Spinal cord (tissue), 9 donors: ENCODE measurements at regions not wholly inside any gene's neighbourhood (a gene's known extent, or its start where the extent isn't known, plus 50 kb on each side); places are given as distances from the start of the nearest gene placed in this dataset.

Experiments
- DNase-seq, 6 donors: peaks; one replicate each; pipeline versions ENCODE4 v3.0.0 to v3.0.0-alpha.2; 2013 to 2015; ENCODE audit warnings: low spot score in 6 of 6, low read depth in 4 of 6
- H3K27ac ChIP-seq: one replicate; pipeline ENCODE4 v1.5.1; 2013; ENCODE audit warnings: low read depth, low read length, control low read depth
- H3K27me3 ChIP-seq: one replicate; pipeline ENCODE4 v1.6.1; 2013; ENCODE audit warnings: low read length; ENCODE audit not compliant: control insufficient read depth, insufficient read depth
- H3K36me3 ChIP-seq: one replicate; pipeline ENCODE4 v1.6.1; 2013; ENCODE audit warnings: low read length; ENCODE audit not compliant: control insufficient read depth, insufficient read depth
- H3K4me1 ChIP-seq: one replicate; pipeline ENCODE4 v1.6.1; 2013; ENCODE audit warnings: low read length; ENCODE audit not compliant: control insufficient read depth, insufficient read depth
- H3K4me3 ChIP-seq: one replicate; pipeline ENCODE4 v1.5.1; 2013; ENCODE audit warnings: low read depth, low read length, control low read depth
- H3K9me3 ChIP-seq: one replicate; pipeline ENCODE4 v1.6.1; 2013; ENCODE audit warnings: low read length; ENCODE audit not compliant: control insufficient read depth, insufficient read depth
- WGBS: methylation state at CpG from one replicate; pipeline ENCODE4 v1.1.5; 2013; ENCODE audit warnings: missing lambda C conversion rate; ENCODE audit not compliant: insufficient coverage; 5-methylcytosine and 5-hydroxymethylcytosine counted together
- donor health status: healthy.

DNA sequence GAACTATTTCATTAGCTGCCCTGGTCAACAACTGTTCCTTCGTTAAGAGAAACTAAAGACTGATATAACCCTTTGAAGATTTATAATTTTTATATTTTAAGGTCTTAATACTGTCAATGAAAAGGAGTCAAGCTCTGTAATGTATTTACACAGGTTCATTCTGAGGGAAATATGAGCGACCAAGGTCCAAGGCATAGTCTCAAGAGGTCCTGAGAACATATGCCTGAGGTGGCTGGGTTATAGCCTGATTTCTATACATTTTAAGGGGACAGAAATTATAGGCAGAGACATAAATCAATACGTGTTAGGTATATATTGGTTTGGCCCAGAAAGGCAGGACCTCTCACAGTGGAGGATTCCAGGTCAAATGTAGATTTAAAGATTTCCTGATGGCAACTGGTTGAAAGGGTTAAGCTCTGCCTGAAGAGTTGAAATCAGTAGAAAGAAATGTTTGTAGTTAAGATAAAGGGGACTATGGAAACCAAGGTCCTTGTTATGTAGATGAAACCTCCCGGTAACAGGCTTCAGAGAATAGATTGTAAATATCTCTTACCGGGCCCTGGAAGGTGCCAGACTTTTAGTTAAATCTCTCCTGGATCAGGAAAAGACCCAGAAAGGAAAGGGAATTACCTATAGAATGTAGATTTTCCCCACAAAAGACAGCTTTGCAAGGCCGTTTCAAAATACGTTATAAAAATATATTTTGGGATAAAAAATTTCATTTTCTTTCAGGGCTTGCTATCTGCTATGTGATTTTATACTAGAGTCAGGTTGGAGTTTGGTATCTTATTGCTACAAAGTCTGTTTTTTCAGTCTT lies 107.3 kb upstream of the PRLR start:
- H3K4me3 ChIP-seq: no peak overlapping the region
- H3K4me1 ChIP-seq: no peaks in the 10 kb centered on the region
- H3K27me3 ChIP-seq: no peaks in the 10 kb centered on the region
- WGBS: 66% methylated on average over 2 of the region's 7 CpGs
- no peak overlapping the region for H3K27ac ChIP-seq
- H3K36me3 ChIP-seq: no peaks in the 10 kb centered on the region
- no peak for DNase-seq
- no peaks in the 10 kb centered on the region for H3K9me3 ChIP-seq

DNA sequence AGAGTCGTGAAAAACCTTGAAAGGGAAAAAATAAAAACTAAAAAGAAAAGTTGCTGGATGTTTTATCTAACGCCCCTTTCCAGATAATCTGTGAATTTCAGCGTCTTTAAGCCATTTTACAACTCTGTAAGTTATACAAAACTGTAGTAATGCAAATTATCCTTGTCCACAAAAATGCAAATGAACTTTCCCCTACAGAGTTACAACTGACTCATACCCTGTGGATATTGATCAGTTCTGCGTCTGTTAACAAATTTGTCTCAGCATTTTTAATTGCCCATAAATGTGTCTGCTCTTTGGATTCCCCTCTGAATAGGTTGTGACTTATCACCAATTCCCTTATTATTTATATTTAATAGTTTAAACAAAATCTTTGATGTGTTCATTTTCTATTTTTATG lies 105.9 kb upstream of the PRLR start:
- H3K27ac ChIP-seq: no peak overlapping the region
- no peak for DNase-seq
- H3K4me3 ChIP-seq: no peak overlapping the region
- no peaks in the 10 kb centered on the region for H3K27me3 ChIP-seq
- no CpG with 5 or more reads among the region's 4 CpGs for WGBS
- H3K4me1 ChIP-seq: no peaks in the 10 kb centered on the region
- no peaks in the 10 kb centered on the region for H3K9me3 ChIP-seq
- H3K36me3 ChIP-seq: no peaks in the 10 kb centered on the region

DNA sequence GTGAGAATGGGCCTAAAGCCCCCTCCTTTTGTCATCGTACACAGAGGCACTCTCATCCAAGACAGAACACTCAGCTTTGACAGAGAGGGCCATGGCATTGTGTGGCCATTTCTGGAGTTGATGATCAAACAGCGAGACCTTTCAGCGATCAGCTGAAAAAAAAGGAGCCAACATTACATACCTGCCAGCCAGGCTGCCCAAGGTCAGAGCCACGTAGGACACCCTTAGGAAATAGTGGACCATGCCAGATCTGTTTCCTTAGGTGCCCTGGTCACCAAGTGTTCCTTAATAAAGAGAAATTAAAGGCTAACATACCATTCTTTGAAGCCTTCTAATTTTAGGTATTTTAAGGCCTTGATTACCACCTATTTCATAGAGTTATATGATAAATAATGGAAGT lies 105.5 kb upstream of the PRLR start:
- H3K27ac ChIP-seq: no peak overlapping the region

DNA sequence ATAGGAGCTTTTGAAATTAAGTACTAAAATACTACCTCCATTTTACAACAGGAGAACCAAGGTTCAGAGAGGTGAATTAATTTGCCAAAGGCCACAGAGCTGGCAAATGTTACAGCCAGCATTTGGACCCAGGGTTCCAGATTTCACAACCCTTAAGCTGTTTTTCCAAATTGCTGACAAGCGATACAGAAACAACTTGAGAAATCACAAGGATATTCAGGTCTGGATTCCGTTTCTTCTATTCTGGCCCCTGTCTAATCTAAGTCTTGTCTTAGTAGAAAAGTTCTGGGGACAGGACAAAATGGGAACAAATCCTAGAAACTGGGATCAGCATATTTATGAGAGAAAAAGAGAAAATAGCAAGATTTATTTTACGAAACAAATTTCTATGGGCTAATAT lies 103.1 kb upstream of the PRLR start:
- Histone ChIP-seq H3K27me3 (no peaks in the 10 kb centered on the region), H3K4me1 (no peaks in the 10 kb centered on the region), H3K36me3 (no peaks in the 10 kb centered on the region), H3K9me3 (no peaks in the 10 kb centered on the region), H3K27ac (no peak overlapping the region), H3K4me3 (no peak overlapping the region)
- no CpG with 5 or more reads among the region's 3 CpGs for WGBS
- no peak for DNase-seq

More for the DNA sequence above, 105.5 kb upstream of the PRLR start:
- no peak overlapping the region for H3K4me3 ChIP-seq
- H3K4me1 ChIP-seq: no peaks in the 10 kb centered on the region
- H3K9me3 ChIP-seq: no peaks in the 10 kb centered on the region
- DNase-seq: no peak
- WGBS: 41% methylated on average over 3 of the region's 4 CpGs
- H3K36me3 ChIP-seq: no peaks in the 10 kb centered on the region
- no peaks in the 10 kb centered on the region for H3K27me3 ChIP-seq

DNA sequence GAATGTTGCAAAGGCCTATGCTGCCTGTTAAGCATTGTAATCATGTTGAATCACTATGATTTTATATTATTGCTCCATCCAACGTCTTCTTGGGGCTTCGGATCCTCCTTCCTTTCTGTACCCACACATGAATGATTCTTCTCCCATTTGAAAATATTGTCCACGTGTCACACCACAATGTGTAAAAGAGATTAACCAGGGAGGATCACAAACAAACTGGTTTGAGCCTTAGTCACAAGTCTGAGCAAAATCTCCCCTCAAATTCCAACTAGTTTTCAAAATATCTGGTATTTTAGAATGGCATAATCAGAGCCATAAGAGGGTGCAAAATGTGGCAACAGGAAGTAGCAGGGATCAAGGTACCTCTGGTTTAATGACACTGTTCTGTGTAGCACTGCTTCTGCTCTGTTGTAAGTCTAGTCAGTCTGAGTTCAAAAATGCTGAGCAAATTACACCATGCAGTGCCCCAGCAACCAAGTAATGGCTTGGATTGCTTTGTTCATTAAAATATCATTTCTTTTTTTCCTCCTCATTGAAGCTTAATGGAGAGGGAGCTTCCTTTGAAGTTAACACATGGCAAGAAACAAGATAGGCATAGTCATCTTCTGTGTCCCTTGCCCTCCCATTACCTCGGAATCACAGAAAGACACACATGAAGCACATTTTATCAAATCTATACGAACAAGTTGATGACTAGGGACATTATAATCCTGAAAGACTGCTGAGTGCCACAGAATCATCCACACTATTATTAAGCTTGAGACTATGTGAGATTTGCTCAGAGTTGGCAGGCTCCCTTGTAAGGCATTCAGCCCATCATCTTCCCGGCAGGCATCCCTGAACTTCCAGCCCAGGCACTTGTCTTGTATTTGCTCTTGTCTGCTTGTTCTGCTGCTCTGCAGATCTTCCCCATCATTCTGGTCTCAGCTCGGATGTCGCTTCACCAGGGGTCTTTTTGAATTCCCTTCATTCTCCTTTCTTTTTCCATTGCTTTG lies 102.0 kb upstream of the PRLR start:
- H3K4me3 ChIP-seq: no peak overlapping the region
- WGBS: 49% methylated on average over 3 of the region's 8 CpGs
- no peaks in the 10 kb centered on the region for H3K4me1 ChIP-seq
- H3K9me3 ChIP-seq: no peaks in the 10 kb centered on the region
- DNase-seq: peak in 2 of 6 donors; percentile 20 to 66
- H3K27me3 ChIP-seq: no peaks in the 10 kb centered on the region
- H3K27ac ChIP-seq: no peak overlapping the region
- H3K36me3 ChIP-seq: no peaks in the 10 kb centered on the region

DNA sequence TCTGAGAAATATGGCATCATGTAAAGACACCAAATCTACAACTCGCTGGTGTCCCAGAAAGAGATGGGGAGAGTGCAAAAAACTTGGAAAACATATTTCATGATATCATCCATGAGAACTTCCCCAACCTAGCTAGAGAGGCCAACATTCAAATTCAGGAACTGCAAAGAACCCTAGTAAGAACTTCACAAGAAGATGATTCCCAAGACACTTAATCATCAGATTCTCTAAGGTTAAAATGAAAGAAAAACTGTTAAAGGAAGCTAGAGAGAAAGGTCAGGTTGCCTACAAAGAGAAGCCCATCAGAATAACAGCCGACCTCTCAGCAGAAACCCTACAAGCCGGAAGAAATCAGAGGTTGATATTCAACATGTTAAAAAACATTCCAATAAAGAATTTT lies 95.5 kb upstream of the PRLR start:
- Histone ChIP-seq H3K4me1 (no peaks in the 10 kb centered on the region), H3K27ac (no peak overlapping the region), H3K27me3 (no peaks in the 10 kb centered on the region), H3K9me3 (no peaks in the 10 kb centered on the region), H3K4me3 (no peak overlapping the region), H3K36me3 (no peaks in the 10 kb centered on the region)
- WGBS: no CpG with 5 or more reads among the region's 3 CpGs
- DNase-seq: no peak

DNA sequence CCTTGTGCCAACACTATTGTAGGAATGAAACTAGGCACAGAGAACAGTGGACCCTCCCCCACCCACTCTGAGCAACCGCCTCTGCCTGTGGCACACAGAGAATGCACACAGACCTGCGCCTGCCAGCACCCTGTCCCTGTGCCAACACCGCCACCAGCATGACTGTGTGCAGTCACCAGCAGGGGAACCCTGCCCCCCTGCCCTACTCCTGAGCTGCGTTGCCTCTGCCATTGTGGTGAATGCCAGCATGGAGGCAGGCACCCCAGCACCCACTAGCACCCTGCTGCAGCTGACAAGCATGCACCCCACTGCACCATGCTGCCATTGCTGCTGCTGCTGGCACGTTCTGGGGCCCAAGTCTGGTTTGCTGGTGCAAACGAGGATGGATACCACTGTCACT lies 94.4 kb upstream of the PRLR start:
- no peaks in the 10 kb centered on the region for H3K9me3 ChIP-seq
- DNase-seq: no peak
- H3K4me1 ChIP-seq: no peaks in the 10 kb centered on the region
- H3K4me3 ChIP-seq: no peak overlapping the region
- no peaks in the 10 kb centered on the region for H3K36me3 ChIP-seq
- no peaks in the 10 kb centered on the region for H3K27me3 ChIP-seq
- no peak overlapping the region for H3K27ac ChIP-seq
- 86% methylated on average over 6 of the region's 6 CpGs for WGBS

DNA sequence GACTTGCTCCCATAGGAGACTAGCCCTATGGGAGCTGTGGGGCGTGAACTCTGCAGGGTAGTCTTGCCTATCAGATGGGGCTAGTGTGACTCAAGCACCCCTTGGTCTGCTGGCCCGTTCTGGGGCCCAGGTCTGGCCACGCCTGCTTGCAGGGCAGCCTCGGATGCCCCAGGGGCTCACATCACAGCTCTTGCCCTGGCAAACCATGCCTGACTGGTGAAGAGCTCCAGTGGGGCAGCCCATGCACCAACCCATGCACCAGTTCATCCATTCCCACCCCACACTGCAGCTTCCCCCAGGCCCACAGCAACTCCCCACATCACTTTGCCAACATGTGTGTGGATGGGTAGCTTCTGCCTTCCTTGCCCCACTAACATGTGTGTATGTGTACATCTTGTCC lies 93.9 kb upstream of the PRLR start:
- Histone ChIP-seq H3K9me3 (no peaks in the 10 kb centered on the region), H3K27ac (no peak overlapping the region), H3K4me3 (no peak overlapping the region), H3K36me3 (no peaks in the 10 kb centered on the region), H3K27me3 (no peaks in the 10 kb centered on the region), H3K4me1 (no peaks in the 10 kb centered on the region)
- DNase-seq: no peak
- WGBS: 96% methylated on average over 4 of the region's 4 CpGs

DNA sequence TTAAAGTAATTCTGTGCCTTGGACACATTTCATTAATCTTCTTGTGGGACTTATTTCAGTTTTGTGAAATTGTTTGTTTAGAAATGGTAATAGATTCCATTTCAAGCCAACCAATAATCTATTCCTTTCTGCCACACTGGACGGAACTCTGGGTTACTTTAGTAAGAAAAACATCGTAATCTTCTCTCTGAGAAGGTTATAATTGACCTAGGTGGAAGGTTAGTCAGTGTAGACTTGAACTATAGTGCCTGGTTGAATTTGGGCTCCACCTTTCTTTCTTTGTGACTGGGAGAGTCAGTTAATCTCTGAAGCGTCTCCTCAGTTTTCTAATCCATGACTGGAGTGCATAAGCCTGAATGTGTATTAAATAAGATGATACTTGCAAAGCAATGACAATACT lies 89.7 kb upstream of the PRLR start:
- DNase-seq: no peak
- Histone ChIP-seq H3K9me3 (no peaks in the 10 kb centered on the region), H3K4me1 (no peaks in the 10 kb centered on the region), H3K27ac (no peak overlapping the region), H3K36me3 (no peaks in the 10 kb centered on the region), H3K4me3 (no peak overlapping the region), H3K27me3 (no peaks in the 10 kb centered on the region)
- 83% methylated on average over 1 of the region's 3 CpGs for WGBS
